ENCODE measurements at regions not wholly inside any gene's neighbourhood (a gene's known extent, or its start where the extent isn't known, plus 50 kb on each side); places are given as distances from the start of the nearest gene placed in this dataset.

DNA sequence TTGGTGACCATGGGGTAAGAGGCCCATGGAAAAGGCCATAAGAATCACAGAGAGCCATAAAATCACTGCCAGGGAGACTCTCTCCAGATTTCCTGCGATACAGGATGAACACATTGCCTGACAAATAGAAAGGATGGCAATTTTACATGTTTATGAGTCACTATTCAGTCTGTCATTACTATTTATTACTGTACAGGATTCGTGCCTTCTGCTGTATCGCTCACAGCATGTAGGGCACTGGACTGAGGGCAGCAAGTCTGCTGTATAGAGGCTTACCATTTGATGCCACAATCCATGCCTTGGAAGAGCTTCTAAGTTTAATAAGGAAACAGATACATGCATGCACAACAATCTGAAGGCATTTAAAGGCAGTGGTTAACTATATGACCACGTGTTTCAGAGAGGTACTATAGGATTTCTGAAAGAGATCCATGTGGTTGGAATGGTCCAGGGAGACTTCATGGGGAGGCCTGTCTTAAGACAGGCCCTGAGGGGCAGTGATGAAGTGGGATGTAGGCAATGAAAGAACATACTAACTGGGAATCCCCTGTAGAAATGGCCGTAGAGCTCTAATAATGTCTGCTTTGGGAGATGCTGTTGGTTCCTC, 702.4 kb upstream of the RAB6C start:
- ATAC-seq (no peak), FAIRE-seq (no peak), DNase-seq (no peak)
- intact Hi-C loops (cut with DNase I): no loop called here
- no peaks in the 10 kb centered on the region for H3K4me1 ChIP-seq
- H3K4me3 ChIP-seq: no peak overlapping the region
- no peak overlapping the region for H3K27ac ChIP-seq
- TF ChIP-seq, protein P1, sequence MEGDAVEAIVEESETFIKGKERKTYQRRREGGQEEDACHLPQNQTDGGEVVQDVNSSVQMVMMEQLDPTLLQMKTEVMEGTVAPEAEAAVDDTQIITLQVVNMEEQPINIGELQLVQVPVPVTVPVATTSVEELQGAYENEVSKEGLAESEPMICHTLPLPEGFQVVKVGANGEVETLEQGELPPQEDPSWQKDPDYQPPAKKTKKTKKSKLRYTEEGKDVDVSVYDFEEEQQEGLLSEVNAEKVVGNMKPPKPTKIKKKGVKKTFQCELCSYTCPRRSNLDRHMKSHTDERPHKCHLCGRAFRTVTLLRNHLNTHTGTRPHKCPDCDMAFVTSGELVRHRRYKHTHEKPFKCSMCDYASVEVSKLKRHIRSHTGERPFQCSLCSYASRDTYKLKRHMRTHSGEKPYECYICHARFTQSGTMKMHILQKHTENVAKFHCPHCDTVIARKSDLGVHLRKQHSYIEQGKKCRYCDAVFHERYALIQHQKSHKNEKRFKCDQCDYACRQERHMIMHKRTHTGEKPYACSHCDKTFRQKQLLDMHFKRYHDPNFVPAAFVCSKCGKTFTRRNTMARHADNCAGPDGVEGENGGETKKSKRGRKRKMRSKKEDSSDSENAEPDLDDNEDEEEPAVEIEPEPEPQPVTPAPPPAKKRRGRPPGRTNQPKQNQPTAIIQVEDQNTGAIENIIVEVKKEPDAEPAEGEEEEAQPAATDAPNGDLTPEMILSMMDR (IDR thresholded peaks at IDR 0.05): no peak
- WGBS, 2 donors: 71 to 75% methylated on average over 5 of the region's 5 CpGs
- H3K27me3 ChIP-seq: no peaks in the 10 kb centered on the region
- no peaks in the 10 kb centered on the region for H3K9me3 ChIP-seq
- H3K36me3 ChIP-seq: no peaks in the 10 kb centered on the region

DNA sequence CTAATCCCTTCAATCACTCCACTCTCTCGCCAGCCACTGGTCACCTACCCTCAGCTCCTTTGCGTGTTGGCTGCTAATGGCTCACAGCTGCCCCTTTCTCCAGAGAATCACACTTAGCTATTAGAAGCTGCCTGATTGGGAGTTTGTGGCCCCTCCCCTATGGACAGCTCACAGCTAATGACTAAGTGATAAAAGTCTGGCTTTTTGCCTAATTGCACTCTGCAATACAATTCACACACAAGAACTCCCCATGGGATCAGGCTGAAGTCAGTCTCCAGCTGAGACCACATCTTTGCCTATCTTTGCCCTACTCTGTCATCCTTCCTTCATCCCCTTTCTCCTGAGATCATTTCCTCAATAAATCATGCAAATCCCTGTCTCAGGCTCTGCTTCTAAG, 701.9 kb upstream of the RAB6C start:
- no peak for ATAC-seq
- intact Hi-C loops (cut with DNase I): no loop called here
- no peak for FAIRE-seq
- H3K4me1 ChIP-seq: no peaks in the 10 kb centered on the region
- DNase-seq: no peak
- H3K27me3 ChIP-seq: no peaks in the 10 kb centered on the region
- H3K27ac ChIP-seq: no peak overlapping the region
- TF ChIP-seq, protein P1 (IDR thresholded peaks at IDR 0.05): no peak
- H3K4me3 ChIP-seq: no peak overlapping the region
- no peaks in the 10 kb centered on the region for H3K9me3 ChIP-seq
- no peaks in the 10 kb centered on the region for H3K36me3 ChIP-seq
- 77 to 79% methylated on average over 2 of the region's 2 CpGs for WGBS, 2 donors

DNA sequence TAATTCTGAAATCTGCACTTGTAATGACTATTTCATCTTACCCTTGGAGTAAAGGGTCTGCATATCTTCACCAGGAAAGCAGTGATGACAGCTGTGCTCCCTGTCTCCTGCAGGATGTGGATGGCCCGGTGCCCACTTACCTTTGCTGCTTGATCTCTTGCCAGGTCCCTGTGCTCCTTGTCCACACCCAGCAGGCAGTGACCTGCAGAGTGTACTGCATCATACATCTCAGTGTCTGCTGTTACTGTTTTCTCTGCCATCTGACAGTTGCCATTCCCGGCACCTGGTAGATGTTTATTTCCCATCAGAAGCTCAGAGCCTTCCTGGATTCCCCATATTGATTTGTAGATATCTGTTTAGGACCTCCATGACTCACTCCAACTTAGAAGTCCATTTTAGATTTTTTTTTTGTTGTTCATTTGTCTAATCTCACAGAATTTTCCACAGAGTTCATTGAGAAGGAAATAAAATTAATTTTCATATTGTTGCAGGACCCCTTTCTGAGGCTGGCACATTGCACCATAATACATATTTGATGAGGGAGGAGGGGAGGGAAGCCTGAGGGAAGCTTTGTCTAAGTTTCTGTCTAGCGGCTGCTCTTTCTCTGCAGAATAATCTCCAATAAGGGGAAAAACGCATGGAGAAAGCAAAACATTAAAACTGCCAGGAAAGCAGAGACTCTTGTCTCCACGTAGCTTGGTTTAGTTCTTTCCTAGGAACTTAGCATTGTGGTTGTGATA, 697.5 kb upstream of the RAB6C start:
- ATAC-seq (no peak), DNase-seq (no peak), FAIRE-seq (no peak)
- no peaks in the 10 kb centered on the region for H3K36me3 ChIP-seq
- 35 to 37% methylated on average over 5 of the region's 5 CpGs for WGBS, 2 donors
- H3K4me1 ChIP-seq: no peaks in the 10 kb centered on the region
- TF ChIP-seq, protein P1 (IDR thresholded peaks at IDR 0.05): no peak
- H3K4me3 ChIP-seq: no peak overlapping the region
- H3K27ac ChIP-seq: no peak overlapping the region
- H3K9me3 ChIP-seq: no peaks in the 10 kb centered on the region
- intact Hi-C loops (cut with DNase I): no loop called here
- no peaks in the 10 kb centered on the region for H3K27me3 ChIP-seq

DNA sequence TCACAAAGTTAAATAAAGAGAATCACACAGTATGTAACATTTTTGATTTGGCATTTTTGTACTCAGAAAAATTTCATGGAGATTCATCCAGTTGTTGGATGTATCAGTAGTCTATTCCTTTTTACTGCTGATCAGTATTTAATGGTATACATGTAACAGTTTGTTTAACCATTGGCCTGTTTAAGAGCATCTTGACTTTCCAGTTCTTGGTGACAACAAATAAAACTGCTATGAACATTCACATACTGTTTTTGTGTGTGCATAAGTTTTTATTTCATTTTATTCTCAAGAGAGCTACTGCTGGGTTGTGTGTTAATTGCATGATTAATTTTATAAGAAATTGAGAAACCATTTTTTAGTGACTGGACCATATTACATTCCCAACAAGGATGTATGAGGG, 694.5 kb upstream of the RAB6C start:
- H3K9me3 ChIP-seq: no peaks in the 10 kb centered on the region
- H3K27ac ChIP-seq: no peak overlapping the region
- ATAC-seq (no peak), FAIRE-seq (no peak), DNase-seq (no peak)
- TF ChIP-seq, protein P1 (IDR thresholded peaks at IDR 0.05): no peak
- intact Hi-C loops (cut with DNase I): no loop called here
- no peaks in the 10 kb centered on the region for H3K36me3 ChIP-seq
- H3K4me1 ChIP-seq: no peaks in the 10 kb centered on the region
- no peak overlapping the region for H3K4me3 ChIP-seq
- H3K27me3 ChIP-seq: no peaks in the 10 kb centered on the region

DNA sequence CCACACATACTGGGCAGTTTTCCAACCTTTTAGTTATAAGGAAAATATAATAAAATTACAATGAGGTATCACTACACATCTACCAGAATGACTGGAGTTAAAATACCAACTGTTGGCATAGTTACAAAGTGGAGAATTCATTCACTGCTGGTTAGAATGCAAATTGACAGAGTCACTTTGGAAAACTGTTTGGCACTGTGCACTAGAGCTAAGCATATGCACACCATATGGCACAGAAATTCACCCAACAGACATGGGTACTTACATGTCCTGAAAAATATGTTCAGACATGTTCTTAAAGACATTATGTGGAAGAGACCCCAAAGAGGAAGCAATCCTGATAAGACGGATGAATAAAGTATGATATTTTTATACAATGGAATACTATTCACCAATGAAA, 686.1 kb upstream of the RAB6C start:
- no peak for FAIRE-seq
- 0 to 49% methylated on average over 1 of the region's 1 CpG for WGBS, 2 donors
- H3K27me3 ChIP-seq: no peaks in the 10 kb centered on the region
- intact Hi-C loops (cut with DNase I): no loop called here
- no peaks in the 10 kb centered on the region for H3K36me3 ChIP-seq
- H3K4me3 ChIP-seq: no peak overlapping the region
- TF ChIP-seq, protein P1 (IDR thresholded peaks at IDR 0.05): no peak
- H3K4me1 ChIP-seq: peaks cover 0 to 8% (median 5%) of the 10 kb centered on the region in 3 donors
- no peak overlapping the region for H3K27ac ChIP-seq
- no peak for DNase-seq
- H3K9me3 ChIP-seq: no peaks in the 10 kb centered on the region
- ATAC-seq: no peak

All from pancreas (tissue), 10 donors.